Skeletal muscle satellite cell (primary cell): ENCODE measurements at regions not wholly inside any gene's neighbourhood (a gene's known extent, or its start where the extent isn't known, plus 50 kb on each side); places are given as distances from the start of the nearest gene placed in this dataset.

Experiments
- H3K27me3 ChIP-seq: 2 replicates; pipeline ENCODE4 v1.7.0; 2013; ENCODE audit warnings: low read length; ENCODE audit not compliant: control insufficient read depth, insufficient read depth
- H3K36me3 ChIP-seq: 2 replicates; pipeline ENCODE4 v1.7.0; 2013; ENCODE audit warnings: mild to moderate bottlenecking, control low read depth, low read length; ENCODE audit not compliant: insufficient read depth
- H3K4me1 ChIP-seq: 2 replicates; pipeline ENCODE4 v1.7.0; 2013; ENCODE audit warnings: low read length; ENCODE audit not compliant: control insufficient read depth, insufficient read depth
- H3K4me2 ChIP-seq: 2 replicates; pipeline ENCODE4 v1.7.0; 2013; ENCODE audit warnings: mild to moderate bottlenecking, low read length
- H3K4me3 ChIP-seq: 2 replicates; pipeline ENCODE4 v1.7.0; 2013; ENCODE audit warnings: low read length
- H3K9ac ChIP-seq: 2 replicates; pipeline ENCODE4 v1.7.0; 2013; ENCODE audit warnings: mild to moderate bottlenecking, low read depth, low read length, moderate library complexity
- H3K9me3 ChIP-seq: replicated peaks from 2 replicates; pipeline ENCODE4 v1.7.0; 2013; ENCODE audit warnings: mild to moderate bottlenecking, control low read depth, low read length

DNA sequence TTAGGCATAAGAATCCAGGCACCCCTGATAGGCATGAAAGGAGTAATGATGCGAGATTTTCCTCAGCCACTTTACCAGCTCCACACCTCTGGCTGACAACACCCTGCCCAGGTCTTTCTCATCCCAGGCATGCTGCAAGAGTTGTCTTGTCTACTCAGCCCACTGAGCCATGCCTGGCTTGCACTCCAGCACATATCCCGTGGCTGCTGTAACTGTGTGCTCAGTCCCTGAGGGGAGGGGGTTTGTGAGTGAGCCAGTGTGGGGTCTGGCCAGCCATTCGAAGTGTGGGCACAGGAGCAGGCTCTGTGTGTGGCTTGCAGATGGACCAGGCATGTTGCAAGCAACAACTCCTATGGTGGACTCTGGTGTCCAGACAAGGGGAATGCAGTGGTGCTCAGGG, 529.6 kb downstream of the ADGRL2 start:
- H3K4me2 ChIP-seq, result no peak overlapping the region
- no peaks in the 10 kb centered on the region for H3K27me3 ChIP-seq
- no peaks in the 10 kb centered on the region for H3K36me3 ChIP-seq
- H3K4me3 ChIP-seq, result no peak overlapping the region
- no peak overlapping the region for H3K9ac ChIP-seq
- H3K4me1 ChIP-seq, result no peaks in the 10 kb centered on the region
- H3K9me3 ChIP-seq, result no peaks in the 10 kb centered on the region

DNA sequence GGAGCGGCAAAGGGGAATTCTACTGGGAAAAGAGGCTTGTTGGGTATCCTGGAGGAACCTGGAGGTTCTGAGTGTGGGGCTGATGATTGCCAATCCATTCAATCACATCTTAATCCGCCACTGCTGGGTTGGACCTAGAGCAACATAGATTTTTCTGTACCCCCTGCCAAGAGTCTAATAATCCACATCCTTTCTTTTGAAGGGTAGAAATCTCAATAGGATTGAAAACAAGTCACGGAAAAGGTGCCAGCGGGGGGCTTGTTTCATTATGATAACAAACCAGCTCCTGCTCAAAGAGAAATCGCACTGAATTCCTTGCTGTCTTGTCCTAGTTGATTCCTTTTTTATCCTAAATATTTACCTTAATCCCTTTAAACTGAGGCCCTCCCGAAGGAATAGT, 528.5 kb downstream of the ADGRL2 start:
- H3K36me3 ChIP-seq, result no peaks in the 10 kb centered on the region
- H3K27me3 ChIP-seq, result no peaks in the 10 kb centered on the region
- no peaks in the 10 kb centered on the region for H3K9me3 ChIP-seq
- H3K4me3 ChIP-seq, result no peak overlapping the region
- no peak overlapping the region for H3K9ac ChIP-seq
- no peak overlapping the region for H3K4me2 ChIP-seq
- H3K4me1 ChIP-seq, result no peaks in the 10 kb centered on the region

DNA sequence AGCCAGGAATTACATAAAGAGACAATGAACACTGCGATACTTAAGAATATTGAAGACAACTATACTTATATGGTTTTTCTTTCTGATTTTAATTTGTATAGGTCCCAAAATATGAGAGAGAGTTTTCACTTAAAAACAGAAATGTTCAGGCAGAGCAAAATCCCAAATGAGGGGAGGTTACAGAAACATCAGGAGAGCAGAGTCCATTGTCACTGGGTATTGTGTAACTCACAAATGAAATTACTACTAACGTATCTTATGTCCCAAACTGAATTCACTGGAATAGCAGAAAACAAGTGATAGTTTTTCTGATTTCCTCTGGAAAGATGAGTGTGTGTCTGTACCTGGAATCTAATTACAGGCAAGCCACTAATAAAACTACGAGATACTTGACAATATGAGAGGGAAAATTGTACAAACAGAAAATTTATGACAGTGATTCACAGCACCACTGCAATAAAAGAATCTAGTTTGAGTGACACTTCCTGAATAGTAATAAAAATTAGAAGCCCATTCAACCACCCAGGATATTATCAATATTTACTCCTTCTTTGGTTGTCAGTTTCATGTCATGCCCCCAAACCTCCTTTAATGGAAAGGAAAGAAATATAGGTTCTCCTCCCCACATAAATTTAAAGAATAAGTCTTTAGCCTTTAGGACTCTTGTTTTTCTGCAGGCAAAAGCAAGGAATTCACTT, 522.6 kb downstream of the ADGRL2 start:
- Histone ChIP-seq H3K27me3 (no peaks in the 10 kb centered on the region), H3K36me3 (no peaks in the 10 kb centered on the region), H3K9ac (no peak overlapping the region), H3K4me1 (no peaks in the 10 kb centered on the region), H3K4me3 (no peak overlapping the region), H3K9me3 (peaks cover 1% of the 10 kb centered on the region), H3K4me2 (no peak overlapping the region)

DNA sequence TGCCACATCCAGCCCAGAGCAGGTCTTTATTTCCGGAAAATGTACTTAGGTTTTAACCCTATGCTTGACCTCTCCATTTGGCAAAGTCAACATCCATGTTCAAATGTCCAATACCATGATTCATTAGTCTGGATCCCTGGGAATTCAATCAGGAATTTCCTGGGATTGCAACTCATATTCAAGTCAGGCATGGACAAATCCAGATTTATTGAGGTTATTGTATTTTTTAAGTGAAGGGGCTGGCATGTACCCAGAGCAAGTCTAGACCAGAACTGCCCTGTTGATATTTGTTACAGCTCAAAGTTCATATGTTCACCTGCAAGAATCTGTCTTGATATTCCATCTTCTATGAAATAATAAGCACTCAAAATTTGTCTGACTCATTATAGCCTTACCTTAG, 521.1 kb downstream of the ADGRL2 start:
- no peaks in the 10 kb centered on the region for H3K4me1 ChIP-seq
- H3K36me3 ChIP-seq, result no peaks in the 10 kb centered on the region

DNA sequence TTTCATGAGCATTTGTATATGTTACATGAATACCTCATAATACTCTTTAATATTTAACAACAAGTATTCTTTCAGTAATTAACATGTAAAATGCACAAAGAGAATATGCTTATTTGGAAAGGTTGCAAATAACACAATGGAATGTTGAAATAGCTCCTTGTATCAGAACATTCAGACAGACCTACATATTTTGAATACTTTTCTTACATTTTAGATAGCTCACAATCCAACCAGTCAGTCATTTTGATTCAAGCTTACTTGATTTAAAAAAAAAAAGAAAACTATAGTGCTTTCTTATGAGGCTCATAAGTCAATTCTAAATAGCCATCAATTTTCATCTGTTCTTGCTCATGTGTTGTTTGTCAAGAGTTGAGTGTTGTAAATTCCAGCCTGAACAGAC, 518.8 kb downstream of the ADGRL2 start:
- no peak overlapping the region for H3K4me2 ChIP-seq
- H3K9ac ChIP-seq, result no peak overlapping the region
- H3K27me3 ChIP-seq, result no peaks in the 10 kb centered on the region
- H3K36me3 ChIP-seq, result no peaks in the 10 kb centered on the region
- no peaks in the 10 kb centered on the region for H3K4me1 ChIP-seq
- H3K4me3 ChIP-seq, result no peak overlapping the region
- H3K9me3 ChIP-seq, result peaks cover 2% of the 10 kb centered on the region

More for the DNA sequence above, 521.1 kb downstream of the ADGRL2 start:
- no peaks in the 10 kb centered on the region for H3K27me3 ChIP-seq
- no peak overlapping the region for H3K4me2 ChIP-seq
- no peak overlapping the region for H3K4me3 ChIP-seq
- H3K9ac ChIP-seq, result no peak overlapping the region
- H3K9me3 ChIP-seq, result peaks cover 2% of the 10 kb centered on the region

DNA sequence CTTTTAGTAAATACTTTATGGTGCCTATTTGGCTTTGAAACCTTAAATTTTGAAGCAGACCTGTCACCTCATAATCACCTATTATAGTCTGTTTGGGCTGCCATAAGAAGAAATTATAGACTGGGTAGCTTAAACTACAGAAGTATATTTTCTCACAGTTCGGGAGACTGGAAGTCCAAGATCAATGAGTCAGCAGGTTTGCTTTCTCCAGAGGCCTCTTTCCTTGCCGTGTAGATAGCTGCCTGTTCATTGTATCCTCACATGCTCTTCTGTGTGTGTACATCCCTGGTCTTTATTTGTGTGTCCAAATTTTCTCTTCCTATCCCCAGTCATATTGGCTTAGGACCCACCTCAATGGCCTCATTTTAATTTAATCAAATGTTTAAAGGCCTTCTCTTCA, 518.2 kb downstream of the ADGRL2 start:
- Histone ChIP-seq H3K4me3 (no peak overlapping the region), H3K36me3 (no peaks in the 10 kb centered on the region), H3K27me3 (no peaks in the 10 kb centered on the region), H3K4me2 (no peak overlapping the region), H3K9ac (no peak overlapping the region), H3K4me1 (no peaks in the 10 kb centered on the region), H3K9me3 (peaks cover 2% of the 10 kb centered on the region)

DNA sequence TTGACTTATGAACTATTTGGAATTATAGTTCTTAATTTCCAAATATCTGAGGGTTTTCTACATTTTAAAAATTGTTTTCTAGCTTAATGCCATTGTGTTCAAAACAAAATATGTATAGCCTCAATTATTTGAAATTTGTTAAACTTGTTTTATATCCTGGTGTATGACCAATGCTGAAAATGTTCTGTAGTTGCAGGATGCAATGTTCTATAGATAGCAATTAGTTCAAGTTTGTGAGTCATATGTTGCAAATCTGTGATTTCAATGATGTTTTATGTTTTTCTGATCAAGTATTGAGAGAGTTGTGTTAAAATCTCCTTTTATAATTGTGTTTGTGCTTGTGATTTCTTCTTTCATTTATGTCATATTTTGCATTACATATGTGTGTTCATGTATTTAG, 517.5 kb downstream of the ADGRL2 start:
- Histone ChIP-seq H3K9ac (no peak overlapping the region), H3K36me3 (no peaks in the 10 kb centered on the region), H3K4me1 (no peaks in the 10 kb centered on the region), H3K4me2 (no peak overlapping the region), H3K27me3 (no peaks in the 10 kb centered on the region), H3K4me3 (no peak overlapping the region), H3K9me3 (peaks cover 2% of the 10 kb centered on the region)

DNA sequence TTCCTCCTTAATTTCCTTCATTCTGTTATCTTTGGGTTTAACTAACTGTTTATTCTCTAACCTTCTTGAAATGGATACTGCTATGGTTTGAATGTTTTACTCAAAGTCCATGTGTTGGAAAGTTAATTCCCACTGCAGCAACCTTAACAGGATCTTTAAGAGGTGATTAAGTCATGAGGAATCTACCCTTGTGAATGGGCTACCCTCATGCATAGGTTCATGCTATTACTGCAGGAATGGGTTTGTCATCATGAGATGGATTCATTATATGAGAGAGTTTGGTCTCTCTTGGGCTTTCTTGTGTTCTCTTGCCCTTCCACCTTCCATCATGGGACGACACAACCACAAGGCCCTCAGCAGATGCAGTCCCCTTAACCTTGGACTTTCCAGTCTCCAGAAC, 516.9 kb downstream of the ADGRL2 start:
- Histone ChIP-seq H3K27me3 (no peaks in the 10 kb centered on the region), H3K36me3 (no peaks in the 10 kb centered on the region), H3K9me3 (peaks cover 2% of the 10 kb centered on the region), H3K4me1 (no peaks in the 10 kb centered on the region), H3K4me3 (no peak overlapping the region), H3K4me2 (no peak overlapping the region), H3K9ac (no peak overlapping the region)

DNA sequence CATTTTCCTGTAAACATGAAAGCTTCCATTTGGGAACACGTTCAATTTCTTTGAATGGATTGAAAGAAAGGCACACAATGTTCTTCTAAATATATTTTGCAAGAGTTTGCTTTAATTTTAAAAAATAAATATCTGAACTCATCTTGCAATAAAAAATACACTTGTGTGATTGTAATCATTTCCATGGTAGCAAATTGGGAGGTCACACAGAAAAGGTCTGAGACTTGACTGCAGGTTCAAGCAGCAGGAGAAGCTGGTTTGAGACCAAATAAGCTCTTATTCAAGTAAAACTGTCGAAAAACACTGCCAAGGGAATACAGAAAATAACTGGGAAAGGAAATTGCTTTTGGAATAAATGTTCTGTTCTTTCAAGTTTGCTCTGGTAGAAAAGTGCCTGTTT, 498.9 kb downstream of the ADGRL2 start:
- H3K36me3 ChIP-seq, result no peaks in the 10 kb centered on the region
- no peak overlapping the region for H3K9ac ChIP-seq
- no peaks in the 10 kb centered on the region for H3K27me3 ChIP-seq
- H3K9me3 ChIP-seq, result no peaks in the 10 kb centered on the region
- H3K4me1 ChIP-seq, result no peaks in the 10 kb centered on the region
- H3K4me2 ChIP-seq, result no peak overlapping the region
- H3K4me3 ChIP-seq, result no peak overlapping the region

DNA sequence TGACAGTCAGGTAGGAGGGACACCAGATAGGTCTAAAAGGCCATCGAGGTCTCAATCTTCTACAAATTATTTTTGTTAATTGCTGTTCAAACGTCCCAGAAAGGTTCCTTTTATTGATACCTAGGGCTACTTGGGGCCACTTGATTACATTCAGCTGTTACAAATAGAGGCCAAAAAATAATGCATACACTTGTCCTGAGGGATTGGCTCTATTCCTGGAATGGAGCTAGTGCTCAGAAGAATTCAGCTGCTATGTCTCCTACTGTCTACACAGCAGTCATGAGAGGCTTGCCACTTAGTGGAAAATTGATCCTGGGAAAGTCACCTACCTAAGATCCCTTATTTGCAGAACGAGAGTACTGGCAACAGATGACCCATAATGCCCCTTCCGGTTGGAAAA, 498.3 kb downstream of the ADGRL2 start:
- H3K4me2 ChIP-seq, result no peak overlapping the region
- H3K4me1 ChIP-seq, result no peaks in the 10 kb centered on the region
- H3K4me3 ChIP-seq, result no peak overlapping the region
- no peaks in the 10 kb centered on the region for H3K27me3 ChIP-seq
- H3K9me3 ChIP-seq, result no peaks in the 10 kb centered on the region
- no peaks in the 10 kb centered on the region for H3K36me3 ChIP-seq
- no peak overlapping the region for H3K9ac ChIP-seq

DNA sequence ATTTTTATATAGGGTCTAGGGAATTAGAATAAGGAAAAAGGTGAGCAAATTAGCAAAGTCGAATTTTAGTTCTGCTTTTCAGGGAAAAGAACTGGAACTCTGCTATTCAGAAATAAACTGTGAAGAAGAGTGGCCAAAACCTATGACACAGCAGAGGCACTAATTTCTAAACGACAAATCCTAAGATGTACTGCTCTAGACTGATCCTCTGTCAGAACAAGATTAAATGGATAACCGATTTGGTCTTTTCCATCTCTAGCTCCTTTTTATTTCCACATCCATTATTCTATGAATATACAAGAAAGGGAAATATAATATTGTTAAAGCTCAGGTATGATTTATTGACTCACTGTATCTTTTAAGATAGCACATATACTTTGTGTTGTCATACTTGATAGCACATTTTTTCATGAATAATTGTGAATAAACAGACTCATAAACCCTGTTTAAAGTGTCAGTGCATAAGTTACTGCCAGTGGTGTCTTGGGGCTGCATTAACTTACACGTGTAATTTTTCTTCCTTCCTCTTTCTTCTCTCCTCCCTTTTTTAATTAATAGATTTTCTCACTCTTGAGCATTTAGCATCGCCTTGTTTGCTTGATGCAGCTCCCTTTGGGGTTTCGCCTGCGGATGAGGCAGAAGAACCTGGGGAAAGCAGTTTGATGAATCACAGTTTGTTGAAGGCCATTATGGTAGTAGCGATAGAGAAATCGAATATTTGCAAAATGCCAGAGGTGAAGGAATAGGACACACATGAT, 496.6 kb downstream of the ADGRL2 start:
- no peaks in the 10 kb centered on the region for H3K4me1 ChIP-seq
- H3K36me3 ChIP-seq, result no peaks in the 10 kb centered on the region
- H3K4me3 ChIP-seq, result no peak overlapping the region
- H3K9me3 ChIP-seq, result no peaks in the 10 kb centered on the region
- H3K27me3 ChIP-seq, result no peaks in the 10 kb centered on the region
- no peak overlapping the region for H3K9ac ChIP-seq
- H3K4me2 ChIP-seq, result no peak overlapping the region

DNA sequence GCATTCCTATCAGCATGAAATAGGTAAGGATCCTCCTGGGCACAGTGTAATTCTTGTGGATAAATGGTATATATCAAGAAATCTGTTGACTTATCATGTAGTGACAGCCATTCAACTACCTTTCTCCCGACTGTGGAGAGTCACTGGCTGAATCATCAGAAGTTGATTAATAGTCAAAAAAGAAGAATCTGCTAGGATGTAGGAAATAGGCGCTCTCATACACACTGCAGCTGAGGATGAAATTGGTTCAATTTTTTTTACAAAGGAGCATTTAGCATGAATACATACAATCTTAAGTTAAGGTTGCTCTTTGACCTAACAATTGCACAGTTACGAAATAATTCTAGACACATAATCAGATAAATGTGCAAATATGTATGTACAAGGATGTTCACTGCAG, 486.8 kb downstream of the ADGRL2 start:
- no peaks in the 10 kb centered on the region for H3K27me3 ChIP-seq
- no peaks in the 10 kb centered on the region for H3K4me1 ChIP-seq
- no peak overlapping the region for H3K4me2 ChIP-seq
- H3K9me3 ChIP-seq, result no peaks in the 10 kb centered on the region
- H3K4me3 ChIP-seq, result no peak overlapping the region
- H3K36me3 ChIP-seq, result no peaks in the 10 kb centered on the region
- no peak overlapping the region for H3K9ac ChIP-seq
